Renal cortex interstitium (tissue), 11 donors: ENCODE measurements at regions not wholly inside any gene's neighbourhood (a gene's known extent, or its start where the extent isn't known, plus 50 kb on each side); places are given as distances from the start of the nearest gene placed in this dataset.

ENCODE experiments used
- DNase-seq, 11 donors: peaks; one replicate each; pipeline ENCODE4 v3.0.0-alpha.2; 2013; ENCODE audit warnings: low read depth in 9 of 11, low spot score in 4 of 11; ENCODE audit errors: extremely low read depth in 1 of 11

- DNase-seq = no peak
These were observed 170.1 kb downstream of the ADRA2A start for GRCh38 chr10:111246814-111247452.

- DNase-seq = no peak
These were observed 171.1 kb downstream of the ADRA2A start for GRCh38 chr10:111247781-111248389.

GRCh38 chr10:111249925-111250324 lies 173.1 kb downstream of the ADRA2A start:
- no peak for DNase-seq

GRCh38 chr10:111261081-111261615 lies 184.3 kb downstream of the ADRA2A start:
- DNase-seq = no peak

- DNase-seq = no peak
These were observed 188.5 kb downstream of the ADRA2A start for GRCh38 chr10:111265341-111265740.

- no peak for DNase-seq
These were observed 189.3 kb downstream of the ADRA2A start for GRCh38 chr10:111266165-111266564.

- DNase-seq = no peak
These were observed 190.8 kb downstream of the ADRA2A start for GRCh38 chr10:111267673-111268072.

- no peak for DNase-seq
These were observed 196.4 kb downstream of the ADRA2A start for GRCh38 chr10:111273235-111273634.

- no peak for DNase-seq
These were observed 196.8 kb downstream of the ADRA2A start for GRCh38 chr10:111273635-111274034.

GRCh38 chr10:111275091-111275490 lies 198.3 kb downstream of the ADRA2A start:
- no peak for DNase-seq

GRCh38 chr10:111277661-111278060 lies 200.8 kb downstream of the ADRA2A start:
- no peak for DNase-seq

GRCh38 chr10:111278266-111278665 lies 201.4 kb downstream of the ADRA2A start:
- no peak for DNase-seq

GRCh38 chr10:111281516-111281915 lies 204.7 kb downstream of the ADRA2A start:
- DNase-seq = peak in 2 of 11 donors; percentile 18 to 24

- no peak for DNase-seq
These were observed 212.6 kb downstream of the ADRA2A start for GRCh38 chr10:111289461-111289860.

GRCh38 chr10:111290649-111291048 lies 213.8 kb downstream of the ADRA2A start:
- no peak for DNase-seq

GRCh38 chr10:111295788-111296187 lies 219.0 kb downstream of the ADRA2A start:
- DNase-seq = no peak

- DNase-seq = no peak
These were observed 220.6 kb downstream of the ADRA2A start for GRCh38 chr10:111297351-111297848.

- no peak for DNase-seq
These were observed 221.2 kb downstream of the ADRA2A start for GRCh38 chr10:111298031-111298430.

GRCh38 chr10:111299037-111299436 lies 222.2 kb downstream of the ADRA2A start:
- DNase-seq = no peak

GRCh38 chr10:111303887-111304286 lies 227.1 kb downstream of the ADRA2A start:
- no peak for DNase-seq
